Vagina (tissue), 2 donors: ENCODE measurements at regions not wholly inside any gene's neighbourhood (a gene's known extent, or its start where the extent isn't known, plus 50 kb on each side); places are given as distances from the start of the nearest gene placed in this dataset.

Experiments used
- POLR2A ChIP-seq, 2 donors: fragments of 450-650 bp; IDR thresholded peaks; one replicate each; pipeline ENCODE4 v1.6.1; 2017; ENCODE audit warnings: antibody characterized with exemption in 2 of 2, mild to moderate bottlenecking in 2 of 2, moderate library complexity in 2 of 2
- POLR2AphosphoS5 ChIP-seq, 2 donors: sonication (generic); formaldehyde crosslinking; IDR thresholded peaks; one replicate each; pipeline ENCODE4 v1.9.0; 2017; ENCODE audit warnings: antibody characterized with exemption in 2 of 2, mild to moderate bottlenecking in 2 of 2, low read depth in 1 of 2; ENCODE audit not compliant: insufficient read depth in 1 of 2
- TF ChIP-seq, protein P1 (sequence below), 3 experiments: fragments of 450-650 bp in 2 of 3; fragments of 200-600 bp in 1 of 3; sonication (generic) in 1 of 3; IDR thresholded peaks; one replicate each; pipeline ENCODE4 v1.5.1; 2017 to 2019; ENCODE audit warnings: antibody characterized with exemption in 3 of 3, mild to moderate bottlenecking in 2 of 3, moderate library complexity in 2 of 3

DNA sequence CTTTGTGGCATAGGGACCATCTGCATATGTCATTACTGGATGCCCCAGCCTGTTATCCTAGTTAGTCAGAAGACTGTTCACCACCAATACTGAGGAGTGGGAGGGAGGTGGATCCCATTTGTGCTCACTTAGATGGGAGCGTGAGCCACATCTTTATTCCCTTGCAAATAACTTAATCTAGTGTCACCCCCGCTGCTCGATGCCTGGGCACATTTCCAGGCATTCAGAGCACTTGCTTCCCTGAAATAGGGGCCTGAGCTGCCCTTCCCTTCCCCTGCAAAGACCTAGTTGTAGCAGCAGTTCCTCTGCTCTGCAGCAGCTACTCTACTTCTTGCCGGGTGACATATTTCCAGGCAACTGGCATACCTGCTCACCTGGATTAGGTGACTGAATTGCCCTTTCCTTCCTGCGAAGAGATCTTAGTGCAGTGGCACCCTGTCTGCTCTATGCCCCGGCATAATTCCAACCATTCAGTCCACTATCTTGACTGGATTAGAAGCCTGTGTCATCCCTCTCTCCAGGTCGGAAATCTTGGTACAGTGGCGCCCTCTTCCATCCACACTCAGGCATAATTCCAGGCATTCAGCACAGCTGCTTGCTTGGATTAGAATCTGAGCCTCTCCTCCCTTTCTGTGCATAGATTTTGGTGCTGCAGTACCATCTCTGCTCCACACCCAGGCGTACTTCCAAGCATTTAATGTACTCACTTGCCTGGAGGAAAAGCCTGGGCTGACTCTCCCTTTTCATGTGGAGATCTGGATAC is 1389.1 kb upstream of the TMEFF2 start:
- TF ChIP-seq, protein P1, sequence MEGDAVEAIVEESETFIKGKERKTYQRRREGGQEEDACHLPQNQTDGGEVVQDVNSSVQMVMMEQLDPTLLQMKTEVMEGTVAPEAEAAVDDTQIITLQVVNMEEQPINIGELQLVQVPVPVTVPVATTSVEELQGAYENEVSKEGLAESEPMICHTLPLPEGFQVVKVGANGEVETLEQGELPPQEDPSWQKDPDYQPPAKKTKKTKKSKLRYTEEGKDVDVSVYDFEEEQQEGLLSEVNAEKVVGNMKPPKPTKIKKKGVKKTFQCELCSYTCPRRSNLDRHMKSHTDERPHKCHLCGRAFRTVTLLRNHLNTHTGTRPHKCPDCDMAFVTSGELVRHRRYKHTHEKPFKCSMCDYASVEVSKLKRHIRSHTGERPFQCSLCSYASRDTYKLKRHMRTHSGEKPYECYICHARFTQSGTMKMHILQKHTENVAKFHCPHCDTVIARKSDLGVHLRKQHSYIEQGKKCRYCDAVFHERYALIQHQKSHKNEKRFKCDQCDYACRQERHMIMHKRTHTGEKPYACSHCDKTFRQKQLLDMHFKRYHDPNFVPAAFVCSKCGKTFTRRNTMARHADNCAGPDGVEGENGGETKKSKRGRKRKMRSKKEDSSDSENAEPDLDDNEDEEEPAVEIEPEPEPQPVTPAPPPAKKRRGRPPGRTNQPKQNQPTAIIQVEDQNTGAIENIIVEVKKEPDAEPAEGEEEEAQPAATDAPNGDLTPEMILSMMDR (IDR thresholded peaks at IDR 0.05): no peak
- TF ChIP-seq POLR2AphosphoS5 (IDR thresholded peaks at IDR 0.05; ENCODE audit: insufficient read depth in 1 of 2, low read depth in 1 of 2) (no peak), POLR2A (IDR thresholded peaks at IDR 0.05) (no peak)
